ENCODE measurements at regions not wholly inside any gene's neighbourhood (a gene's known extent, or its start where the extent isn't known, plus 50 kb on each side); places are given as distances from the start of the nearest gene placed in this dataset.

- no peak overlapping the region for H3K14ac ChIP-seq (ENCODE audit: low read length)
- no peak overlapping the region for H2AK5ac ChIP-seq (ENCODE audit: low read length)
- no peaks in the 10 kb centered on the region for H3K9me3 ChIP-seq (ENCODE audit: insufficient read depth, low read depth, low read length)
- H3K27me3 ChIP-seq (ENCODE audit: insufficient read depth, low read length), result peaks cover 28% of the 10 kb centered on the region
- H3K4me1 ChIP-seq (ENCODE audit: control insufficient read depth in 1 of 2, insufficient read depth in 2 of 2, low read length in 2 of 2), result peaks cover 2 to 4% of the 10 kb centered on the region in 2 experiments
- no CpG with 5 or more reads among the region's 8 CpGs for WGBS (ENCODE audit: extremely low coverage, insufficient coverage, insufficient read length)
- H4K91ac ChIP-seq (ENCODE audit: low read depth, low read length), result no peak overlapping the region
- no peak overlapping the region for H3K27ac ChIP-seq (ENCODE audit: low read depth, low read length)
- no peak overlapping the region for H2BK120ac ChIP-seq (ENCODE audit: insufficient read depth, low read length, poor library complexity)
- no peak overlapping the region for H3K23ac ChIP-seq (ENCODE audit: low read length)
- no peak overlapping the region for H2BK5ac ChIP-seq (ENCODE audit: low read depth, low read length, poor library complexity)
- no peak overlapping the region for H3K4me3 ChIP-seq (ENCODE audit: low read depth, low read length)
- H4K12ac ChIP-seq (ENCODE audit: low read depth, low read length), result no peak overlapping the region
- H3K36me3 ChIP-seq (ENCODE audit: control insufficient read depth in 1 of 2, insufficient read depth in 2 of 2, low read length in 2 of 2), result no peaks in the 10 kb centered on the region
- H3K4ac ChIP-seq (ENCODE audit: low read depth, low read length), result no peak overlapping the region
- H3K79me2 ChIP-seq (ENCODE audit: control insufficient read depth, insufficient read depth, low read length, poor library complexity), result no peaks in the 10 kb centered on the region
- H3K4me2 ChIP-seq (ENCODE audit: low read length), result no peak overlapping the region
- H3K9ac ChIP-seq (ENCODE audit: low read length), result no peak overlapping the region
- DNase-seq, result no peak
- H3K18ac ChIP-seq (ENCODE audit: low read length), result no peak overlapping the region
- H2BK12ac ChIP-seq (ENCODE audit: low read length), result no peak overlapping the region
- no peak overlapping the region for H4K8ac ChIP-seq (ENCODE audit: low read depth, low read length)
- no peak overlapping the region for H2AFZ ChIP-seq (ENCODE audit: insufficient read depth, low read length, poor library complexity)
- H3K79me1 ChIP-seq (ENCODE audit: low read length), result no peaks in the 10 kb centered on the region
Measured at GRCh38 chr15:88707771-88708654, 69.2 kb downstream of the ISG20 start.

- H3K14ac ChIP-seq (ENCODE audit: low read length), result no peak overlapping the region
- H3K36me3 ChIP-seq (ENCODE audit: control insufficient read depth in 1 of 2, insufficient read depth in 2 of 2, low read length in 2 of 2), result no peaks in the 10 kb centered on the region
- no peak overlapping the region for H3K4me2 ChIP-seq (ENCODE audit: low read length)
- no peak overlapping the region for H3K18ac ChIP-seq (ENCODE audit: low read length)
- no peak overlapping the region for H4K8ac ChIP-seq (ENCODE audit: low read depth, low read length)
- H4K91ac ChIP-seq (ENCODE audit: low read depth, low read length), result no peak overlapping the region
- no peak overlapping the region for H4K12ac ChIP-seq (ENCODE audit: low read depth, low read length)
- no peak overlapping the region for H3K4ac ChIP-seq (ENCODE audit: low read depth, low read length)
- no CpG with 5 or more reads among the region's 8 CpGs for WGBS (ENCODE audit: extremely low coverage, insufficient coverage, insufficient read length)
- H2BK5ac ChIP-seq (ENCODE audit: low read depth, low read length, poor library complexity), result no peak overlapping the region
- H3K23ac ChIP-seq (ENCODE audit: low read length), result no peak overlapping the region
- H3K4me3 ChIP-seq (ENCODE audit: low read depth, low read length), result no peak overlapping the region
- no peaks in the 10 kb centered on the region for H3K79me2 ChIP-seq (ENCODE audit: control insufficient read depth, insufficient read depth, low read length, poor library complexity)
- H3K4me1 ChIP-seq (ENCODE audit: control insufficient read depth in 1 of 2, insufficient read depth in 2 of 2, low read length in 2 of 2), result peaks cover 2 to 4% of the 10 kb centered on the region in 2 experiments
- H3K27me3 ChIP-seq (ENCODE audit: insufficient read depth, low read length), result peaks cover 23% of the 10 kb centered on the region
- H2BK12ac ChIP-seq (ENCODE audit: low read length), result no peak overlapping the region
- H2BK120ac ChIP-seq (ENCODE audit: insufficient read depth, low read length, poor library complexity), result no peak overlapping the region
- no peaks in the 10 kb centered on the region for H3K9me3 ChIP-seq (ENCODE audit: insufficient read depth, low read depth, low read length)
- H3K27ac ChIP-seq (ENCODE audit: low read depth, low read length), result no peak overlapping the region
- no peaks in the 10 kb centered on the region for H3K79me1 ChIP-seq (ENCODE audit: low read length)
- no peak overlapping the region for H3K9ac ChIP-seq (ENCODE audit: low read length)
- no peak for DNase-seq
- H2AK5ac ChIP-seq (ENCODE audit: low read length), result no peak overlapping the region
- H2AFZ ChIP-seq (ENCODE audit: insufficient read depth, low read length, poor library complexity), result no peak overlapping the region
Measured at GRCh38 chr15:88708655-88709054, 69.8 kb downstream of the ISG20 start.

GRCh38 chr15:88710027-88710715 lies 71.4 kb downstream of the ISG20 start:
- peaks cover 0 to 2% of the 10 kb centered on the region in 2 experiments for H3K4me1 ChIP-seq (ENCODE audit: control insufficient read depth in 1 of 2, insufficient read depth in 2 of 2, low read length in 2 of 2)

GRCh38 chr15:88711806-88712205 lies 73.0 kb downstream of the ISG20 start:
- no peak for DNase-seq
- H3K9me3 ChIP-seq (ENCODE audit: insufficient read depth, low read depth, low read length), result no peaks in the 10 kb centered on the region
- no peak overlapping the region for H3K23ac ChIP-seq (ENCODE audit: low read length)
- H3K4me2 ChIP-seq (ENCODE audit: low read length), result no peak overlapping the region
- no peak overlapping the region for H3K27ac ChIP-seq (ENCODE audit: low read depth, low read length)
- no peak overlapping the region for H4K91ac ChIP-seq (ENCODE audit: low read depth, low read length)
- H4K8ac ChIP-seq (ENCODE audit: low read depth, low read length), result no peak overlapping the region
- H3K79me1 ChIP-seq (ENCODE audit: low read length), result no peaks in the 10 kb centered on the region
- no peak overlapping the region for H3K4me3 ChIP-seq (ENCODE audit: low read depth, low read length)
- H4K12ac ChIP-seq (ENCODE audit: low read depth, low read length), result no peak overlapping the region
- no peak overlapping the region for H2BK12ac ChIP-seq (ENCODE audit: low read length)
- no peaks in the 10 kb centered on the region for H3K79me2 ChIP-seq (ENCODE audit: control insufficient read depth, insufficient read depth, low read length, poor library complexity)
- H2BK120ac ChIP-seq (ENCODE audit: insufficient read depth, low read length, poor library complexity), result no peak overlapping the region
- H3K14ac ChIP-seq (ENCODE audit: low read length), result no peak overlapping the region
- no peaks in the 10 kb centered on the region for H3K27me3 ChIP-seq (ENCODE audit: insufficient read depth, low read length)
- no peak overlapping the region for H2BK5ac ChIP-seq (ENCODE audit: low read depth, low read length, poor library complexity)
- H3K9ac ChIP-seq (ENCODE audit: low read length), result no peak overlapping the region
- H2AFZ ChIP-seq (ENCODE audit: insufficient read depth, low read length, poor library complexity), result no peak overlapping the region
- no peak overlapping the region for H3K18ac ChIP-seq (ENCODE audit: low read length)
- WGBS (ENCODE audit: extremely low coverage, insufficient coverage, insufficient read length), result no CpG with 5 or more reads among the region's 4 CpGs
- no peak overlapping the region for H2AK5ac ChIP-seq (ENCODE audit: low read length)
- no peaks in the 10 kb centered on the region for H3K36me3 ChIP-seq (ENCODE audit: control insufficient read depth in 1 of 2, insufficient read depth in 2 of 2, low read length in 2 of 2)
- H3K4me1 ChIP-seq (ENCODE audit: control insufficient read depth in 1 of 2, insufficient read depth in 2 of 2, low read length in 2 of 2), result peaks cover 0 to 2% of the 10 kb centered on the region in 2 experiments
- H3K4ac ChIP-seq (ENCODE audit: low read depth, low read length), result no peak overlapping the region

More at GRCh38 chr15:88710027-88710715, 71.4 kb downstream of the ISG20 start:
- Histone ChIP-seq H4K8ac (ENCODE audit: low read depth, low read length) (no peak overlapping the region), H3K27me3 (ENCODE audit: insufficient read depth, low read length) (peaks cover 12% of the 10 kb centered on the region), H4K12ac (ENCODE audit: low read depth, low read length) (no peak overlapping the region), H3K4me2 (ENCODE audit: low read length) (no peak overlapping the region), H3K14ac (ENCODE audit: low read length) (no peak overlapping the region), H3K9ac (ENCODE audit: low read length) (no peak overlapping the region), H3K4ac (ENCODE audit: low read depth, low read length) (no peak overlapping the region), H2BK120ac (ENCODE audit: insufficient read depth, low read length, poor library complexity) (no peak overlapping the region), H3K36me3 (ENCODE audit: control insufficient read depth in 1 of 2, insufficient read depth in 2 of 2, low read length in 2 of 2) (no peaks in the 10 kb centered on the region), H2BK12ac (ENCODE audit: low read length) (no peak overlapping the region), H3K9me3 (ENCODE audit: insufficient read depth, low read depth, low read length) (no peaks in the 10 kb centered on the region), H4K91ac (ENCODE audit: low read depth, low read length) (no peak overlapping the region), H3K27ac (ENCODE audit: low read depth, low read length) (no peak overlapping the region), H3K79me1 (ENCODE audit: low read length) (no peaks in the 10 kb centered on the region), H2BK5ac (ENCODE audit: low read depth, low read length, poor library complexity) (no peak overlapping the region), H2AK5ac (ENCODE audit: low read length) (no peak overlapping the region), H2AFZ (ENCODE audit: insufficient read depth, low read length, poor library complexity) (no peak overlapping the region), H3K4me3 (ENCODE audit: low read depth, low read length) (no peak overlapping the region), H3K79me2 (ENCODE audit: control insufficient read depth, insufficient read depth, low read length, poor library complexity) (no peaks in the 10 kb centered on the region), H3K18ac (ENCODE audit: low read length) (no peak overlapping the region), H3K23ac (ENCODE audit: low read length) (no peak overlapping the region)
- WGBS (ENCODE audit: extremely low coverage, insufficient coverage, insufficient read length), result no CpG with 5 or more reads among the region's 10 CpGs
- no peak for DNase-seq

Measured in trophoblast cell (in vitro differentiated cells and primary cell).